SK-N-SH treated with all-trans-retinoic acid at 6 μM for 48 hours (cell line): ENCODE measurements at regions not wholly inside any gene's neighbourhood (a gene's known extent, or its start where the extent isn't known, plus 50 kb on each side); places are given as distances from the start of the nearest gene placed in this dataset.

ENCODE experiments used
- ATAC-seq: fragments of 200-7000 bp; cut with Tn5 transposase; 3 replicates; pipeline ENCODE4 v1.9.1; 2020; ENCODE audit warnings: mild to moderate bottlenecking, moderate library complexity
- ARNTL ChIP-seq: fragments of 450-650 bp; formaldehyde crosslinking; IDR thresholded peaks from 2 replicates; pipeline ENCODE4 v1.5.0; 2020; ENCODE audit warnings: low read depth, mild to moderate bottlenecking, moderate library complexity, borderline replicate concordance
- BACH2 ChIP-seq: fragments of 250-450 bp; sonication (Bioruptor Pico); IDR thresholded peaks from 2 replicates; pipeline ENCODE4 v1.9.0; 2021; ENCODE audit warnings: mild to moderate bottlenecking, borderline replicate concordance
- CSDC2 ChIP-seq: fragments of 250-450 bp; sonication (Bioruptor Pico); IDR thresholded peaks from 2 replicates; pipeline ENCODE4 v1.5.0; 2020; ENCODE audit warnings: mild to moderate bottlenecking, moderate library complexity
- GLIS3 ChIP-seq: fragments of 250-450 bp; sonication (Bioruptor Pico); IDR thresholded peaks from 2 replicates; pipeline ENCODE4 v1.5.0; 2020; ENCODE audit warnings: mild to moderate bottlenecking, moderate library complexity
- ISL1 ChIP-seq: fragments of 250-450 bp; sonication (Bioruptor Pico); IDR thresholded peaks from 2 replicates; pipeline ENCODE4 v2.1.2; 2022; ENCODE audit warnings: mild to moderate bottlenecking, moderate library complexity
- OSR1 ChIP-seq: fragments of 250-450 bp; sonication (Bioruptor Pico); IDR thresholded peaks from 2 replicates; pipeline ENCODE4 v1.8.0; 2022; ENCODE audit warnings: moderate library complexity, mild to moderate bottlenecking, inconsistent platforms
- PPARA ChIP-seq: fragments of 250-450 bp; sonication (Bioruptor Pico); IDR thresholded peaks from 2 replicates; pipeline ENCODE4 v1.5.0; 2020; ENCODE audit warnings: mild to moderate bottlenecking, borderline replicate concordance
- SNAI2 ChIP-seq: fragments of 250-450 bp; sonication (Bioruptor Pico); IDR thresholded peaks from 2 replicates; pipeline ENCODE4 v1.5.0; 2020; ENCODE audit warnings: mild to moderate bottlenecking, moderate library complexity
- TOX ChIP-seq: fragments of 250-450 bp; sonication (Bioruptor Pico); IDR thresholded peaks from 2 replicates; pipeline ENCODE4 v1.8.0; 2021; ENCODE audit warnings: mild to moderate bottlenecking, moderate library complexity, borderline replicate concordance
- ZFP3 ChIP-seq: fragments of 250-450 bp; sonication (Bioruptor Pico); IDR thresholded peaks from 2 replicates; pipeline ENCODE4 v1.5.0; 2020; ENCODE audit warnings: mild to moderate bottlenecking, moderate library complexity
- ZFP30 ChIP-seq: fragments of 450-650 bp; formaldehyde crosslinking; IDR thresholded peaks from 2 replicates; pipeline ENCODE4 v1.5.0; 2022; ENCODE audit warnings: mild to moderate bottlenecking, moderate library complexity
- ZNF565 ChIP-seq: fragments of 450-650 bp; formaldehyde crosslinking; conservative IDR thresholded peaks from 2 replicates; pipeline ENCODE4 v1.5.0; 2020; ENCODE audit warnings: low read depth, mild to moderate bottlenecking, moderate library complexity
- ZNF70 ChIP-seq: fragments of 450-650 bp; formaldehyde crosslinking; IDR thresholded peaks from 2 replicates; pipeline ENCODE4 v1.5.0; 2020; ENCODE audit warnings: mild to moderate bottlenecking, moderate library complexity
- ZNF8 ChIP-seq: fragments of 450-650 bp; formaldehyde crosslinking; IDR thresholded peaks from 2 replicates; pipeline ENCODE4 v1.5.0; 2020; ENCODE audit warnings: mild to moderate bottlenecking, moderate library complexity
- TF ChIP-seq, protein P1 (sequence below): fragments of 250-450 bp; sonication (Bioruptor Pico); IDR thresholded peaks from 2 replicates; pipeline ENCODE4 v1.5.0; 2020; ENCODE audit warnings: mild to moderate bottlenecking, moderate library complexity
- TF ChIP-seq, protein P2 (sequence below): fragments of 250-450 bp; sonication (Bioruptor Pico); IDR thresholded peaks from 2 replicates; pipeline ENCODE4 v1.5.1; 2021; ENCODE audit warnings: mild to moderate bottlenecking, moderate library complexity
- TF ChIP-seq, protein P3 (sequence below): fragments of 250-450 bp; sonication (Bioruptor Pico); IDR thresholded peaks from 2 replicates; pipeline ENCODE4 v1.5.1; 2020; ENCODE audit warnings: low read depth, mild to moderate bottlenecking, moderate library complexity
- TF ChIP-seq, protein P4 (sequence below): fragments of 250-450 bp; sonication (Bioruptor Pico); IDR thresholded peaks from 2 replicates; pipeline ENCODE4 v1.8.0; 2020; ENCODE audit warnings: mild to moderate bottlenecking, moderate library complexity, borderline replicate concordance

DNA sequence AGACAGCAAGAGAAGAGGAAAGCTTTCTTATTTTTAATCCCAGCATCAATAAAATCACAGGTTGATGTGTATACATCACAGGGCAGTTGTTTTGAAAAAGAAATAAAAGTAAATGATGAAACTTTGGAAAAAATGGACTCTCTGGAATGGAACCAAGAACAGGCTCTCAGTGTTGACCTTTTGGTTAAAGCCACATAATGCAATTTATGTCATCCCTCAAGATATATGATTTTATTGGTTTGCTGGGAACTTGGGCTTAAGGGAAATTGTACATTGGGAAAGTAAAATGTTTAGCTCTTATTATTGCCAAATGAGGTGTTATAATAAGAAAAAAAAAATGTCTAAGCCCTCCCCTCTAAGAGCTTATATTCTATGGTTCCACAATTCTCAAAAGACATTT is 139.8 kb upstream of the MTNR1B start:
- TF ChIP-seq PPARA (CRISPR knock-in tag), result no peak
- no peak for TF ChIP-seq ISL1 (CRISPR knock-in tag)
- no peak for TF ChIP-seq BACH2
- TF ChIP-seq ZNF70, result no peak
- no peak for TF ChIP-seq GLIS3 (CRISPR knock-in tag)
- no peak for TF ChIP-seq TOX (CRISPR knock-in tag)
- TF ChIP-seq ZFP3 (CRISPR knock-in tag), result no peak
- no peak for TF ChIP-seq ZNF565 (CRISPR knock-in tag)
- no peak for TF ChIP-seq ZFP30
- TF ChIP-seq, protein P1, sequence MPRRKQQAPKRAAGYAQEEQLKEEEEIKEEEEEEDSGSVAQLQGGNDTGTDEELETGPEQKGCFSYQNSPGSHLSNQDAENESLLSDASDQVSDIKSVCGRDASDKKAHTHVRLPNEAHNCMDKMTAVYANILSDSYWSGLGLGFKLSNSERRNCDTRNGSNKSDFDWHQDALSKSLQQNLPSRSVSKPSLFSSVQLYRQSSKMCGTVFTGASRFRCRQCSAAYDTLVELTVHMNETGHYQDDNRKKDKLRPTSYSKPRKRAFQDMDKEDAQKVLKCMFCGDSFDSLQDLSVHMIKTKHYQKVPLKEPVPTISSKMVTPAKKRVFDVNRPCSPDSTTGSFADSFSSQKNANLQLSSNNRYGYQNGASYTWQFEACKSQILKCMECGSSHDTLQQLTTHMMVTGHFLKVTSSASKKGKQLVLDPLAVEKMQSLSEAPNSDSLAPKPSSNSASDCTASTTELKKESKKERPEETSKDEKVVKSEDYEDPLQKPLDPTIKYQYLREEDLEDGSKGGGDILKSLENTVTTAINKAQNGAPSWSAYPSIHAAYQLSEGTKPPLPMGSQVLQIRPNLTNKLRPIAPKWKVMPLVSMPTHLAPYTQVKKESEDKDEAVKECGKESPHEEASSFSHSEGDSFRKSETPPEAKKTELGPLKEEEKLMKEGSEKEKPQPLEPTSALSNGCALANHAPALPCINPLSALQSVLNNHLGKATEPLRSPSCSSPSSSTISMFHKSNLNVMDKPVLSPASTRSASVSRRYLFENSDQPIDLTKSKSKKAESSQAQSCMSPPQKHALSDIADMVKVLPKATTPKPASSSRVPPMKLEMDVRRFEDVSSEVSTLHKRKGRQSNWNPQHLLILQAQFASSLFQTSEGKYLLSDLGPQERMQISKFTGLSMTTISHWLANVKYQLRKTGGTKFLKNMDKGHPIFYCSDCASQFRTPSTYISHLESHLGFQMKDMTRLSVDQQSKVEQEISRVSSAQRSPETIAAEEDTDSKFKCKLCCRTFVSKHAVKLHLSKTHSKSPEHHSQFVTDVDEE (CRISPR knock-in tag), result no peak
- no peak for TF ChIP-seq SNAI2
- TF ChIP-seq, protein P2, sequence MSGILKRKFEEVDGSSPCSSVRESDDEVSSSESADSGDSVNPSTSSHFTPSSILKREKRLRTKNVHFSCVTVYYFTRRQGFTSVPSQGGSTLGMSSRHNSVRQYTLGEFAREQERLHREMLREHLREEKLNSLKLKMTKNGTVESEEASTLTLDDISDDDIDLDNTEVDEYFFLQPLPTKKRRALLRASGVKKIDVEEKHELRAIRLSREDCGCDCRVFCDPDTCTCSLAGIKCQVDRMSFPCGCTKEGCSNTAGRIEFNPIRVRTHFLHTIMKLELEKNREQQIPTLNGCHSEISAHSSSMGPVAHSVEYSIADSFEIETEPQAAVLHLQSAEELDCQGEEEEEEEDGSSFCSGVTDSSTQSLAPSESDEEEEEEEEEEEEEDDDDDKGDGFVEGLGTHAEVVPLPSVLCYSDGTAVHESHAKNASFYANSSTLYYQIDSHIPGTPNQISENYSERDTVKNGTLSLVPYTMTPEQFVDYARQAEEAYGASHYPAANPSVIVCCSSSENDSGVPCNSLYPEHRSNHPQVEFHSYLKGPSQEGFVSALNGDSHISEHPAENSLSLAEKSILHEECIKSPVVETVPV (CRISPR knock-in tag), result no peak
- ATAC-seq, result no peak

DNA sequence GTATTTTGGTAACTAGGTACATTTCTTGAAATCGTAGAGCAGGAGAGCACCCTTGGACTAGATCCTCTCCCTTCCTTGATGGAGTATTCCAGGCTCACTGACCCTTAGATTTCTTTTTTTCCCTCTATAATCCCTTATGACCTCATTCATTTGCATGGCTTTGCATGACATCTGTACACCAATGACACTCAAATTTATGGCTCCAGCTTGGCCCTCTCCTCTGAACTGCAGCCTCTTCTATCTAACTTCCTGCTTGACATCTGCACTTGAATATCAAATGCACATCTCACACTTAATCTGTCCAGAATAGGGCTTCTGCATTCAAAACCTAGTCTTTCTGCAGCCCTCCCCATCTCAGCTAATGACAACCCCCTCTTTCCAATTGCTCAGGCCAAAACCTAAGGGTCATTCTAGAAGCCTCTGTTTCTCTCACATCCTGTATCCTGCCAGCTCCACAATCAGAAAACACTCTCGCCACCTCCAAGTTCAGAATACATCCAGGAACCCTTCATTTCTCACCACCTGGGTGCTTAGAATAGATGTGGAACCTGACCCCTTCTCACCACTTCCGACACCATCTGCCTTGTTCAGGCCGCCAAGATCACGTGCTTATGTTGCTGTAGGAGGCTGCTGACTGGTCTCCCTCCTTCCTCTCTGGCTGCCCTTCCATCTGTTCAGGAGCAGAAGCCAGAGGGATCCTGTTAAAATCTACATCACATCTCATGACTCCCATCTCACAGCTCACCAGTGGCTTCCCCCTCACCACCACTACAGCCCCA is 138.9 kb upstream of the MTNR1B start:
- no peak for ATAC-seq
- no peak for TF ChIP-seq ZNF8 (CRISPR knock-in tag)
- no peak for TF ChIP-seq CSDC2 (CRISPR knock-in tag)
- TF ChIP-seq PPARA (CRISPR knock-in tag), result no peak
- TF ChIP-seq, protein P3, sequence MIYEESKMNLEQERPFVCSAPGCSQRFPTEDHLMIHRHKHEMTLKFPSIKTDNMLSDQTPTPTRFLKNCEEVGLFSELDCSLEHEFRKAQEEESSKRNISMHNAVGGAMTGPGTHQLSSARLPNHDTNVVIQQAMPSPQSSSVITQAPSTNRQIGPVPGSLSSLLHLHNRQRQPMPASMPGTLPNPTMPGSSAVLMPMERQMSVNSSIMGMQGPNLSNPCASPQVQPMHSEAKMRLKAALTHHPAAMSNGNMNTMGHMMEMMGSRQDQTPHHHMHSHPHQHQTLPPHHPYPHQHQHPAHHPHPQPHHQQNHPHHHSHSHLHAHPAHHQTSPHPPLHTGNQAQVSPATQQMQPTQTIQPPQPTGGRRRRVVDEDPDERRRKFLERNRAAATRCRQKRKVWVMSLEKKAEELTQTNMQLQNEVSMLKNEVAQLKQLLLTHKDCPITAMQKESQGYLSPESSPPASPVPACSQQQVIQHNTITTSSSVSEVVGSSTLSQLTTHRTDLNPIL (CRISPR knock-in tag), result no peak
- TF ChIP-seq, protein P1 (CRISPR knock-in tag), result no peak
- no peak for TF ChIP-seq TOX (CRISPR knock-in tag)
- no peak for TF ChIP-seq ZNF70

DNA sequence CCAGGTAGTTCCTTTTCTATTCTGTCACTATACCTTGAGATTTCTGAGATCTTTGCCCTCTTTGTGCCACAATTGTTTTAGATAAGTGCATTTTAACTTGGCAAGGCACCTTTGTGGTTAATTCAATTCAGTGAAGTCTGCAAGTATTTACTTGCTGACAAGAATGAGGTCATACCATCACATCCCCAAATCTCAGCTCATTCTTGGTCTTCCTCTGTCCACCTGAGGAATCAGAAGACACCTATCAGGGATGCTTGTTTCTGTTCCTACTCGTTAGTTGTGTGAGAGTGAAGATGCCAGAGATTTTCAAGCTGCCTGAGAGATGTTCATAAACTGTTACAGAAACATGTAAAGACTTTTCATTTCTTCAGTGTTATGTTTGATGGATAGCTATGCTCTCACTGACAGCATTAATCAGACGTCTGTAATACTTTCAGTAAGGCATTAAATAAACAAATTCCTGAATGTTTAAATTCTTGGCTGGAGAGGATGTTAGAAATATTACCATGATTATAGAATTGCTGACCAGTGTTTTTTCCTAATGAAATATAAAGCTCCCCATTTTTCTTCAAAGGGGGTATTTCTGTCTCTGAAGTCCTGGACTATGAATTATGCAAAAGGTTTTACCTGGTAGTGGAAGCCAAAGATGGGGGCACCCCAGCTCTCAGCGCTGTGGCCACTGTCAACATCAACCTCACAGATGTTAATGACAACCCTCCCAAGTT is 135.0 kb upstream of the MTNR1B start:
- ATAC-seq, result no peak
- TF ChIP-seq ISL1 (CRISPR knock-in tag) (peak; percentile 23; the same call in 1 of the 2 replicates), SNAI2 (no peak)

DNA sequence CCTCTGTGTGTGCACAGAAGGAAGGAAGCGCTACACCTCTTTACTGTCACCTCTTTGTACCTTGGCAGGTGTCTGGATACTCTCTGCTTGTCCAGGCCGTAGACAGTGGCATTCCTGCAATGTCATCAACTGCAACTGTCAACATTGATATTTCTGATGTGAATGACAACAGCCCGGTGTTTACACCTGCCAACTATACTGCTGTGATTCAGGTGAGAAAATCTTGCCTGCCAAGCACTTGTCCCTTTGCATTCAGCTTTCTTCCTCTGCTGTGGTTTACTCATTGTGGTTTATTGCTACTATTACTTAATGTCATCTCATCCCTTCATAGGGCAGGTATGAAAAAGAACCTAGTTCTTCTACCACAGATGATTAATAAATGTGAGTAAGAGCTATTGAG is 131.9 kb upstream of the MTNR1B start:
- TF ChIP-seq OSR1 (CRISPR knock-in tag), result no peak
- TF ChIP-seq PPARA (CRISPR knock-in tag), result no peak
- TF ChIP-seq, protein P4, sequence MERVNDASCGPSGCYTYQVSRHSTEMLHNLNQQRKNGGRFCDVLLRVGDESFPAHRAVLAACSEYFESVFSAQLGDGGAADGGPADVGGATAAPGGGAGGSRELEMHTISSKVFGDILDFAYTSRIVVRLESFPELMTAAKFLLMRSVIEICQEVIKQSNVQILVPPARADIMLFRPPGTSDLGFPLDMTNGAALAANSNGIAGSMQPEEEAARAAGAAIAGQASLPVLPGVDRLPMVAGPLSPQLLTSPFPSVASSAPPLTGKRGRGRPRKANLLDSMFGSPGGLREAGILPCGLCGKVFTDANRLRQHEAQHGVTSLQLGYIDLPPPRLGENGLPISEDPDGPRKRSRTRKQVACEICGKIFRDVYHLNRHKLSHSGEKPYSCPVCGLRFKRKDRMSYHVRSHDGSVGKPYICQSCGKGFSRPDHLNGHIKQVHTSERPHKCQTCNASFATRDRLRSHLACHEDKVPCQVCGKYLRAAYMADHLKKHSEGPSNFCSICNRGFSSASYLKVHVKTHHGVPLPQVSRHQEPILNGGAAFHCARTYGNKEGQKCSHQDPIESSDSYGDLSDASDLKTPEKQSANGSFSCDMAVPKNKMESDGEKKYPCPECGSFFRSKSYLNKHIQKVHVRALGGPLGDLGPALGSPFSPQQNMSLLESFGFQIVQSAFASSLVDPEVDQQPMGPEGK (CRISPR knock-in tag), result no peak
- TF ChIP-seq ARNTL (CRISPR knock-in tag), result no peak
- no peak for TF ChIP-seq ZFP30
- TF ChIP-seq CSDC2 (CRISPR knock-in tag), result no peak
- no peak for TF ChIP-seq ZNF565 (CRISPR knock-in tag)
- no peak for TF ChIP-seq ZFP3 (CRISPR knock-in tag)
- TF ChIP-seq ISL1 (CRISPR knock-in tag), result no peak
- TF ChIP-seq ZNF8 (CRISPR knock-in tag), result no peak
- TF ChIP-seq, protein P3 (CRISPR knock-in tag), result no peak
- TF ChIP-seq GLIS3 (CRISPR knock-in tag), result no peak
- no peak for ATAC-seq
